Fibroblast of lung (primary cell): ENCODE measurements at regions not wholly inside any gene's neighbourhood (a gene's known extent, or its start where the extent isn't known, plus 50 kb on each side); places are given as distances from the start of the nearest gene placed in this dataset.

ENCODE experiments used
- DNase-seq, 2 donors: peaks; one replicate each; pipeline versions ENCODE4 v3.0.0 to v3.0.0-alpha.2; 2010; ENCODE audit warnings: low read depth in 2 of 2
- H2AFZ ChIP-seq: 2 replicates; pipeline ENCODE4 v1.5.1; 2012; ENCODE audit warnings: low read length, control low read depth, inconsistent platforms
- H3K27ac ChIP-seq: 2 replicates; pipeline ENCODE4 v1.5.1; 2011; ENCODE audit warnings: low read length, control low read depth; ENCODE audit not compliant: insufficient read depth
- H3K27me3 ChIP-seq: 2 replicates; pipeline ENCODE4 v1.5.1; 2011; ENCODE audit warnings: mild to moderate bottlenecking, low read length; ENCODE audit not compliant: control insufficient read depth, insufficient read depth
- H3K36me3 ChIP-seq: 2 replicates; pipeline ENCODE4 v1.5.1; 2011; ENCODE audit warnings: low read length; ENCODE audit not compliant: control insufficient read depth, insufficient read depth
- H3K4me1 ChIP-seq: 2 replicates; pipeline ENCODE4 v1.5.1; 2011; ENCODE audit warnings: low read length; ENCODE audit not compliant: control insufficient read depth, insufficient read depth; ENCODE audit errors: extremely low read depth
- H3K4me2 ChIP-seq: 2 replicates; pipeline ENCODE4 v1.5.1; 2011; ENCODE audit warnings: low read length, control low read depth; ENCODE audit not compliant: insufficient read depth; ENCODE audit errors: extremely low read depth
- H3K4me3 ChIP-seq, 4 experiments: fragments of 200-600 bp in 1 of 4; sonication (generic) in 1 of 4; replicated peaks in 1 of 4; 2 replicates each; pipeline ENCODE4 v1.5.1; 2011 to 2016; ENCODE audit warnings: low read length in 4 of 4, low read depth in 3 of 4, mild to moderate bottlenecking in 3 of 4, control low read depth in 2 of 4, inconsistent platforms in 1 of 4, mixed read lengths in 1 of 4; ENCODE audit not compliant: insufficient read depth in 1 of 4; ENCODE audit errors: control extremely low read depth in 1 of 4
- H3K79me2 ChIP-seq: 2 replicates; pipeline ENCODE4 v1.5.1; 2012; ENCODE audit warnings: mild to moderate bottlenecking, low read length, inconsistent platforms; ENCODE audit not compliant: control insufficient read depth, insufficient read depth
- H3K9ac ChIP-seq: 2 replicates; pipeline ENCODE4 v1.5.1; 2011; ENCODE audit warnings: mild to moderate bottlenecking, low read length, control low read depth; ENCODE audit not compliant: insufficient read depth
- H3K9me3 ChIP-seq: 2 replicates; pipeline ENCODE4 v1.5.1; 2012; ENCODE audit warnings: low read depth, low read length; ENCODE audit not compliant: control insufficient read depth, insufficient read depth
- H4K20me1 ChIP-seq: 2 replicates; pipeline ENCODE4 v1.5.1; 2011; ENCODE audit warnings: low read length; ENCODE audit not compliant: control insufficient read depth, insufficient read depth; ENCODE audit errors: extremely low read depth
- CTCF ChIP-seq, 2 donors: IDR thresholded peaks in 1 of 2; conservative IDR thresholded peaks in 1 of 2; 1 replicate in 1 of 2; 2 replicates in 1 of 2; pipeline ENCODE4 v1.5.1; 2011 to 2012; ENCODE audit warnings: low read length in 2 of 2, control low read depth in 1 of 2, inconsistent platforms in 1 of 2, low read depth in 1 of 2, mild to moderate bottlenecking in 1 of 2
- EZH2 ChIP-seq: IDR thresholded peaks from 2 replicates; pipeline ENCODE4 v1.5.1; 2012; ENCODE audit warnings: low read length, control low read depth, mild to moderate bottlenecking; ENCODE audit errors: missing control alignments

GRCh38 chr20:23179766-23180403, 93.8 kb upstream of the CD93 start:
- Histone ChIP-seq H3K36me3 (no peaks in the 10 kb centered on the region), H3K27ac (no peak overlapping the region), H4K20me1 (no peaks in the 10 kb centered on the region)

DNA sequence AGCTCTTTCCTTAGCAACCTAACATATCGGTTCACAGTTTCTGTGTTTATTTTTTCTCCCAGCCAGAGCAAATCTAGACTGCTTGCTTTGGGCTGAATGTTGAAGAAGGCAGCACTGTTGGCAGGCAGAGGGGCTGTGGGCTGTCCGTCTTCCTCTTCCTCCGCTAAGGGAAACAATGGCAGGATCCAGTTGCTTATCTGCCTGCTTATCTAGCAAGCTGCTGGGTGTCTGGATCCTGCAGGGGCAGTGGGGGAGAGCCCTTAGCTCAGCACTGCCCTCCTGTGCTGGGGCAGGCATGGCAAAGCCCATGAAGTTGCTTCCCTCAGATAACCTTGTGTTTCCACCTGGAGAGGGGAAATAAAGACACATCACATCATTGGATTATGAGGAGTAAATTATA, 92.7 kb upstream of the CD93 start:
- DNase-seq: no peak
- no peak overlapping the region for H3K27ac ChIP-seq

More at GRCh38 chr20:23179766-23180403, 93.8 kb upstream of the CD93 start:
- Histone ChIP-seq H3K27me3 (peaks cover 3% of the 10 kb centered on the region), H3K4me1 (peaks cover 2% of the 10 kb centered on the region), H2AFZ (no peak overlapping the region), H3K4me3 (no peak overlapping the region), H3K79me2 (no peaks in the 10 kb centered on the region), H3K4me2 (no peak overlapping the region), H3K9me3 (no peaks in the 10 kb centered on the region), H3K9ac (no peak overlapping the region)
- DNase-seq: no peak
- TF ChIP-seq EZH2: no peak
- TF ChIP-seq CTCF (conservative IDR thresholded peaks at IDR 0.05 in 1 of 2, IDR thresholded peaks at IDR 0.05 in 1 of 2; ENCODE audit: low read depth in 1 of 2, low read length in 2 of 2): no peak

DNA sequence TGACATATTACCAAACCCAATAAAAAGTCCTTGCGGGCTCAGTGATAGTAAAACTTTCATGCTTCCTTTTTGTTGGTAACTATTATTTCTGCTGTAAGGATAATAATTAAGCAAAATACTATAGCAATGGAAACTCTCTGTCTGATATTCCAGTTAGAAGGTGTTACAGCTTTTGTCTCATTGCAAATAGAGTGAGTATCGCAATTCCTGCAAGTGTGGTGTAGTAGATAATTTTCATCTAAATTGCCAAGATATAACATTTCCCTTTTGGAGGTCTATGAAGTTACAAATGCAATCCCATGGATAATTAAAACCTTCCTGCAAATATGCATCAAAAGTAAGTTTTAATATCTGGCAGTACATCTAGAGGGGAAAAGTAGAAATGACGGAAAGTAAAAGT, 88.7 kb upstream of the CD93 start:
- H3K27ac ChIP-seq: no peak overlapping the region
- no peak overlapping the region for H3K9ac ChIP-seq
- peaks cover 3% of the 10 kb centered on the region for H3K27me3 ChIP-seq
- no peak for DNase-seq
- TF ChIP-seq CTCF (conservative IDR thresholded peaks at IDR 0.05 in 1 of 2, IDR thresholded peaks at IDR 0.05 in 1 of 2; ENCODE audit: low read depth in 1 of 2, low read length in 2 of 2) (no peak), EZH2 (no peak)
- H3K79me2 ChIP-seq: no peaks in the 10 kb centered on the region
- H3K4me2 ChIP-seq: no peak overlapping the region
- no peaks in the 10 kb centered on the region for H3K36me3 ChIP-seq
- H3K9me3 ChIP-seq: no peaks in the 10 kb centered on the region
- H4K20me1 ChIP-seq: no peaks in the 10 kb centered on the region
- no peak overlapping the region for H2AFZ ChIP-seq
- H3K4me3 ChIP-seq: no peak overlapping the region
- no peaks in the 10 kb centered on the region for H3K4me1 ChIP-seq

More for the DNA sequence above, 92.7 kb upstream of the CD93 start:
- Histone ChIP-seq H4K20me1 (no peaks in the 10 kb centered on the region), H3K4me1 (peaks cover 2% of the 10 kb centered on the region), H3K4me2 (no peak overlapping the region), H3K9me3 (no peaks in the 10 kb centered on the region), H3K27me3 (peaks cover 3% of the 10 kb centered on the region), H3K9ac (no peak overlapping the region), H3K4me3 (no peak overlapping the region), H3K36me3 (no peaks in the 10 kb centered on the region), H3K79me2 (no peaks in the 10 kb centered on the region), H2AFZ (no peak overlapping the region)
- TF ChIP-seq CTCF (conservative IDR thresholded peaks at IDR 0.05 in 1 of 2, IDR thresholded peaks at IDR 0.05 in 1 of 2; ENCODE audit: low read depth in 1 of 2, low read length in 2 of 2) (no peak), EZH2 (no peak)
